ENCODE measurements at regions not wholly inside any gene's neighbourhood (a gene's known extent, or its start where the extent isn't known, plus 50 kb on each side); places are given as distances from the start of the nearest gene placed in this dataset.

GRCh38 chr2:52498077-52498750 lies 1269.4 kb upstream of the CHAC2 start:
- H3K27me3 ChIP-seq, result no peaks in the 10 kb centered on the region
- no peak overlapping the region for H3K4me3 ChIP-seq
- WGBS, 2 donors, result 79 to 83% methylated on average over 3 of the region's 3 CpGs
- no peaks in the 10 kb centered on the region for H3K9me3 ChIP-seq
- H3K36me3 ChIP-seq, result no peaks in the 10 kb centered on the region
- H3K27ac ChIP-seq, result no peak overlapping the region
- intact Hi-C loops (cut with DNase I), result no loop called here
- DNase-seq, result no peak
- TF ChIP-seq, protein P1, sequence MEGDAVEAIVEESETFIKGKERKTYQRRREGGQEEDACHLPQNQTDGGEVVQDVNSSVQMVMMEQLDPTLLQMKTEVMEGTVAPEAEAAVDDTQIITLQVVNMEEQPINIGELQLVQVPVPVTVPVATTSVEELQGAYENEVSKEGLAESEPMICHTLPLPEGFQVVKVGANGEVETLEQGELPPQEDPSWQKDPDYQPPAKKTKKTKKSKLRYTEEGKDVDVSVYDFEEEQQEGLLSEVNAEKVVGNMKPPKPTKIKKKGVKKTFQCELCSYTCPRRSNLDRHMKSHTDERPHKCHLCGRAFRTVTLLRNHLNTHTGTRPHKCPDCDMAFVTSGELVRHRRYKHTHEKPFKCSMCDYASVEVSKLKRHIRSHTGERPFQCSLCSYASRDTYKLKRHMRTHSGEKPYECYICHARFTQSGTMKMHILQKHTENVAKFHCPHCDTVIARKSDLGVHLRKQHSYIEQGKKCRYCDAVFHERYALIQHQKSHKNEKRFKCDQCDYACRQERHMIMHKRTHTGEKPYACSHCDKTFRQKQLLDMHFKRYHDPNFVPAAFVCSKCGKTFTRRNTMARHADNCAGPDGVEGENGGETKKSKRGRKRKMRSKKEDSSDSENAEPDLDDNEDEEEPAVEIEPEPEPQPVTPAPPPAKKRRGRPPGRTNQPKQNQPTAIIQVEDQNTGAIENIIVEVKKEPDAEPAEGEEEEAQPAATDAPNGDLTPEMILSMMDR (IDR thresholded peaks at IDR 0.05), result no peak
- TF ChIP-seq EP300 (IDR thresholded peaks at IDR 0.05) (no peak), POLR2A (IDR thresholded peaks at IDR 0.05) (no peak), POLR2AphosphoS5 (IDR thresholded peaks at IDR 0.05) (no peak)
- H3K4me1 ChIP-seq, result no peaks in the 10 kb centered on the region

DNA sequence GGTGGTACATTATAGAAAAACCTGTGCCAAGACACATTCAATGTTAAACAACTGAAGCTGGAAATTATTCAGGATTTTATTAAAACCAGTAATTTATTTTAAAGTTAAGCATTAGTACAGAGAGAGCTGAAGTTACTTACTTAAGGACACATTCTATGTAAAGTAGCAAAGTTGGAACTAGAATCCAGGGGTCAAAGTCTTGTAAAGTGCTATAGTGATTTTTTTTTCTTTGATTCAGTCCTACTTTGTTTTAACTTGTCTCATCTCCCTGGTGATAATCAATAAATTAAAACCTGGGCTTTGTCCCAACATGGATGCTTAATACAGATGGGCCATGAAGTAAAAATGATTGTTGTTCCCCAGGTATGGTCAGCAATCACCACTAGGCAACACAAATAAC lies 1271.8 kb upstream of the CHAC2 start:
- Histone ChIP-seq H3K27me3 (no peaks in the 10 kb centered on the region), H3K27ac (no peak overlapping the region), H3K36me3 (no peaks in the 10 kb centered on the region), H3K9me3 (no peaks in the 10 kb centered on the region), H3K4me3 (no peak overlapping the region), H3K4me1 (no peaks in the 10 kb centered on the region)
- TF ChIP-seq, protein P1 (IDR thresholded peaks at IDR 0.05), result no peak
- TF ChIP-seq POLR2AphosphoS5 (IDR thresholded peaks at IDR 0.05), result no peak
- TF ChIP-seq EP300 (IDR thresholded peaks at IDR 0.05), result no peak
- TF ChIP-seq POLR2A (IDR thresholded peaks at IDR 0.05), result no peak
- intact Hi-C loops (cut with DNase I), result no loop called here
- DNase-seq, result no peak

DNA sequence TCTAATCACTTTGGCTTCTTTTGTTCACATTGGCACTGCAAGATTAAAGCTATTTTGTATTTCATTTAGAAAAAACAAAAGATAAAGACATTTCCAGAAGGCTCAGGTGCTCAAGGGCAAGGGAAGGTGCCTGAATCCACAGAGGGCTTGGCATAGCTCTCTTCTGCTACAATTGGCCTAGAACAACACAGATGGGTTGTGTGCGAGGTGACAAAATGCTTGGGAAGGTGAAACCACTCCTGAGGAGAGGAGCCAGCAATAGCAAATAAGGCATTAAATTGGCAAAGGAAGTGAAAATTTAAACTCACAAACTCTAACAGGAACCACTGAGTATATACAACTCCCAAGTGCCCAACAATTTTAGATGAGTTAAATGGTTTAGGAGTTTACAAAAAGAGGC lies 1290.4 kb upstream of the CHAC2 start:
- Histone ChIP-seq H3K4me3 (no peak overlapping the region), H3K27me3 (no peaks in the 10 kb centered on the region), H3K36me3 (no peaks in the 10 kb centered on the region), H3K4me1 (peaks cover 0 to 12% (median 4%) of the 10 kb centered on the region in 4 donors), H3K9me3 (no peaks in the 10 kb centered on the region), H3K27ac (no peak overlapping the region)
- intact Hi-C loops (cut with DNase I), result no loop called here
- TF ChIP-seq, protein P1 (IDR thresholded peaks at IDR 0.05), result no peak
- TF ChIP-seq POLR2A (IDR thresholded peaks at IDR 0.05), result no peak
- TF ChIP-seq EP300 (IDR thresholded peaks at IDR 0.05), result no peak
- no peak for TF ChIP-seq POLR2AphosphoS5 (IDR thresholded peaks at IDR 0.05)
- DNase-seq, result no peak
- 79 to 82% methylated on average over 1 of the region's 1 CpG for WGBS, 2 donors

DNA sequence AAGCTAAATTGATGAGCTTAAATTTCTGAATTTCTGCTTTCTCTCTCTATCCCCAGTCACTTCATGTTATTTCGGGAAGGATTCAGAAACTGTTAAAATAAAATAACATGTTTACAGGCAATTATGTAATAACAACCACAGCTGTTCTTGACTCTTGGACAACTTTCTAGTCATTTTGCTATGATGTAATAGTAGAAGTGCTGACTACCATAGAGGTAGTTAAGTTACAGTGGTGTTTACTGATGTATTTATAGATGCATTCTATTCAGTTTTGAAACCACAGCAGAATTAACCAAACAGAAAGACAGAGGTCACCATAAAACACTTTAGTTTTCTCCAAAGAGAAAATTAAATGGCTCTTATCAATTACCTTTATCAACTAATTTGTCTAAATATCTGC lies 1292.0 kb upstream of the CHAC2 start:
- H3K36me3 ChIP-seq, result no peaks in the 10 kb centered on the region
- intact Hi-C loops (cut with DNase I), result no loop called here
- DNase-seq, result no peak
- H3K27me3 ChIP-seq, result no peaks in the 10 kb centered on the region
- TF ChIP-seq, protein P1 (IDR thresholded peaks at IDR 0.05), result no peak
- TF ChIP-seq POLR2AphosphoS5 (IDR thresholded peaks at IDR 0.05) (no peak), POLR2A (IDR thresholded peaks at IDR 0.05) (no peak), EP300 (IDR thresholded peaks at IDR 0.05) (no peak)
- no peak overlapping the region for H3K27ac ChIP-seq
- peaks cover 0 to 12% (median 4%) of the 10 kb centered on the region in 4 donors for H3K4me1 ChIP-seq
- 72 to 81% methylated on average over 1 of the region's 1 CpG for WGBS, 2 donors
- H3K4me3 ChIP-seq, result no peak overlapping the region
- H3K9me3 ChIP-seq, result no peaks in the 10 kb centered on the region

GRCh38 chr2:52474091-52474490 lies 1293.5 kb upstream of the CHAC2 start:
- 61 to 76% methylated on average over 1 of the region's 1 CpG for WGBS, 2 donors
- H3K27me3 ChIP-seq, result no peaks in the 10 kb centered on the region
- no peak overlapping the region for H3K27ac ChIP-seq
- H3K9me3 ChIP-seq, result no peaks in the 10 kb centered on the region
- H3K4me1 ChIP-seq, result peaks cover 0 to 12% (median 4%) of the 10 kb centered on the region in 4 donors
- TF ChIP-seq POLR2AphosphoS5 (IDR thresholded peaks at IDR 0.05) (no peak), EP300 (IDR thresholded peaks at IDR 0.05) (no peak), POLR2A (IDR thresholded peaks at IDR 0.05) (no peak)
- TF ChIP-seq, protein P1 (IDR thresholded peaks at IDR 0.05), result no peak
- intact Hi-C loops (cut with DNase I), result no loop called here
- no peaks in the 10 kb centered on the region for H3K36me3 ChIP-seq
- DNase-seq, result no peak
- no peak overlapping the region for H3K4me3 ChIP-seq

Measured in sigmoid colon (tissue), 6 donors.